Transverse colon (tissue), 3 donors: ENCODE measurements at regions not wholly inside any gene's neighbourhood (a gene's known extent, or its start where the extent isn't known, plus 50 kb on each side); places are given as distances from the start of the nearest gene placed in this dataset.

Source experiments
- EP300 ChIP-seq: sonication (generic); formaldehyde crosslinking; IDR thresholded peaks from one replicate; pipeline ENCODE4 v1.6.1; 2017; ENCODE audit warnings: antibody characterized with exemption, low read depth
- TF ChIP-seq, protein P1 (sequence below), 5 experiments: fragments of 200-600 bp in 3 of 5; fragments of 450-650 bp in 2 of 5; sonication (generic) in 3 of 5; IDR thresholded peaks; 1 replicate in 2 of 5; 2 replicates in 3 of 5; pipeline ENCODE4 v1.5.1; 2016 to 2017; ENCODE audit warnings: antibody characterized with exemption in 5 of 5, inconsistent platforms in 3 of 5, mild to moderate bottlenecking in 2 of 5, moderate library complexity in 1 of 5

- TF ChIP-seq EP300, result no peak
- TF ChIP-seq, protein P1, sequence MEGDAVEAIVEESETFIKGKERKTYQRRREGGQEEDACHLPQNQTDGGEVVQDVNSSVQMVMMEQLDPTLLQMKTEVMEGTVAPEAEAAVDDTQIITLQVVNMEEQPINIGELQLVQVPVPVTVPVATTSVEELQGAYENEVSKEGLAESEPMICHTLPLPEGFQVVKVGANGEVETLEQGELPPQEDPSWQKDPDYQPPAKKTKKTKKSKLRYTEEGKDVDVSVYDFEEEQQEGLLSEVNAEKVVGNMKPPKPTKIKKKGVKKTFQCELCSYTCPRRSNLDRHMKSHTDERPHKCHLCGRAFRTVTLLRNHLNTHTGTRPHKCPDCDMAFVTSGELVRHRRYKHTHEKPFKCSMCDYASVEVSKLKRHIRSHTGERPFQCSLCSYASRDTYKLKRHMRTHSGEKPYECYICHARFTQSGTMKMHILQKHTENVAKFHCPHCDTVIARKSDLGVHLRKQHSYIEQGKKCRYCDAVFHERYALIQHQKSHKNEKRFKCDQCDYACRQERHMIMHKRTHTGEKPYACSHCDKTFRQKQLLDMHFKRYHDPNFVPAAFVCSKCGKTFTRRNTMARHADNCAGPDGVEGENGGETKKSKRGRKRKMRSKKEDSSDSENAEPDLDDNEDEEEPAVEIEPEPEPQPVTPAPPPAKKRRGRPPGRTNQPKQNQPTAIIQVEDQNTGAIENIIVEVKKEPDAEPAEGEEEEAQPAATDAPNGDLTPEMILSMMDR (IDR thresholded peaks at IDR 0.05), result no peak
Measured at GRCh38 chr4:151859641-151860040, 98.8 kb upstream of the GATB start.
